HG03432 (cell line): ENCODE measurements at regions not wholly inside any gene's neighbourhood (a gene's known extent, or its start where the extent isn't known, plus 50 kb on each side); places are given as distances from the start of the nearest gene placed in this dataset.
"Not testable (repeated sequence)": the region's sequence is repeated elsewhere in the genome, so short reads cannot be mapped to it uniquely, and the experiment has no call there.

Experiments
- ATAC-seq: cut with Tn5 transposase; IDR thresholded peaks from one replicate; pipeline ENCODE4 v1.9.1; 2021; ENCODE audit warnings: mild to moderate bottlenecking, moderate library complexity; ENCODE audit not compliant: unreplicated experiment

- ATAC-seq = no peak
These were observed 142.3 kb upstream of the SAMSN1 start for GRCh38 chr21:14688412-14688811.

- ATAC-seq = peak; percentile 63
These were observed 141.1 kb upstream of the SAMSN1 start for GRCh38 chr21:14687268-14687625.

GRCh38 chr21:14686466-14687267 lies 140.6 kb upstream of the SAMSN1 start:
- peak; percentile 73 for ATAC-seq

GRCh38 chr21:14685568-14685967 lies 139.5 kb upstream of the SAMSN1 start:
- no peak for ATAC-seq

- no peak for ATAC-seq
These were observed 138.0 kb upstream of the SAMSN1 start for GRCh38 chr21:14684071-14684470.

- ATAC-seq = no peak
These were observed 136.9 kb upstream of the SAMSN1 start for GRCh38 chr21:14683063-14683462.

GRCh38 chr21:14678973-14679574 lies 133.0 kb upstream of the SAMSN1 start:
- no peak for ATAC-seq

GRCh38 chr21:14677639-14678179 lies 131.6 kb upstream of the SAMSN1 start:
- ATAC-seq = no peak

GRCh38 chr21:14677013-14677412 lies 130.9 kb upstream of the SAMSN1 start:
- no peak for ATAC-seq

- ATAC-seq = peak; percentile 68
These were observed 129.8 kb upstream of the SAMSN1 start for GRCh38 chr21:14675774-14676530.

GRCh38 chr21:14673649-14674048 lies 127.5 kb upstream of the SAMSN1 start:
- no peak for ATAC-seq

- ATAC-seq = no peak
These were observed 126.4 kb upstream of the SAMSN1 start for GRCh38 chr21:14672466-14672865.

- no peak for ATAC-seq
These were observed 124.3 kb upstream of the SAMSN1 start for GRCh38 chr21:14670409-14670808.

- ATAC-seq = not testable (repeated sequence)
These were observed 123.0 kb upstream of the SAMSN1 start for GRCh38 chr21:14669092-14669491.

GRCh38 chr21:14657241-14658008 lies 111.3 kb upstream of the SAMSN1 start:
- no peak for ATAC-seq

- no peak for ATAC-seq
These were observed 100.8 kb upstream of the SAMSN1 start for GRCh38 chr21:14646893-14647292.

GRCh38 chr21:14645702-14646101 lies 99.6 kb upstream of the SAMSN1 start:
- no peak for ATAC-seq

- ATAC-seq = no peak
These were observed 86.2 kb upstream of the SAMSN1 start for GRCh38 chr21:14632359-14632758.

- peak; percentile 86 for ATAC-seq
These were observed 84.5 kb upstream of the SAMSN1 start for GRCh38 chr21:14630556-14631069.

GRCh38 chr21:14629461-14629860 lies 83.3 kb upstream of the SAMSN1 start:
- no peak for ATAC-seq

- not testable (repeated sequence) for ATAC-seq
These were observed 77.0 kb upstream of the SAMSN1 start for GRCh38 chr21:14623079-14623478.
